ENCODE measurements at regions not wholly inside any gene's neighbourhood (a gene's known extent, or its start where the extent isn't known, plus 50 kb on each side); places are given as distances from the start of the nearest gene placed in this dataset.

GRCh38 chr7:138304071-138304320 is 156.1 kb upstream of the TRIM24 start:
- no peak for TF ChIP-seq NFE2L2 (IDR thresholded peaks at IDR 0.05; ENCODE audit: low read depth, low read length)
- TF ChIP-seq RFX5 (IDR thresholded peaks at IDR 0.05; ENCODE audit: low read depth, low read length) = no peak
- no peak for TF ChIP-seq POLR2A (IDR thresholded peaks at IDR 0.05; ENCODE audit: low read depth, low read length)
- TF ChIP-seq CTCF (conservative IDR thresholded peaks at IDR 0.05; ENCODE audit: low read depth, low read length) = no peak
- no peak for TF ChIP-seq MXI1 (IDR thresholded peaks at IDR 0.05; ENCODE audit: borderline replicate concordance, low read depth, low read length)
- TF ChIP-seq RCOR1 (IDR thresholded peaks at IDR 0.05; ENCODE audit: insufficient replicate concordance, low read length) = no peak
- TF ChIP-seq CHD1 (IDR thresholded peaks at IDR 0.05; ENCODE audit: low read depth, low read length) = no peak

Measured in IMR-90 (cell line).